ENCODE measurements at regions not wholly inside any gene's neighbourhood (a gene's known extent, or its start where the extent isn't known, plus 50 kb on each side); places are given as distances from the start of the nearest gene placed in this dataset.

DNA sequence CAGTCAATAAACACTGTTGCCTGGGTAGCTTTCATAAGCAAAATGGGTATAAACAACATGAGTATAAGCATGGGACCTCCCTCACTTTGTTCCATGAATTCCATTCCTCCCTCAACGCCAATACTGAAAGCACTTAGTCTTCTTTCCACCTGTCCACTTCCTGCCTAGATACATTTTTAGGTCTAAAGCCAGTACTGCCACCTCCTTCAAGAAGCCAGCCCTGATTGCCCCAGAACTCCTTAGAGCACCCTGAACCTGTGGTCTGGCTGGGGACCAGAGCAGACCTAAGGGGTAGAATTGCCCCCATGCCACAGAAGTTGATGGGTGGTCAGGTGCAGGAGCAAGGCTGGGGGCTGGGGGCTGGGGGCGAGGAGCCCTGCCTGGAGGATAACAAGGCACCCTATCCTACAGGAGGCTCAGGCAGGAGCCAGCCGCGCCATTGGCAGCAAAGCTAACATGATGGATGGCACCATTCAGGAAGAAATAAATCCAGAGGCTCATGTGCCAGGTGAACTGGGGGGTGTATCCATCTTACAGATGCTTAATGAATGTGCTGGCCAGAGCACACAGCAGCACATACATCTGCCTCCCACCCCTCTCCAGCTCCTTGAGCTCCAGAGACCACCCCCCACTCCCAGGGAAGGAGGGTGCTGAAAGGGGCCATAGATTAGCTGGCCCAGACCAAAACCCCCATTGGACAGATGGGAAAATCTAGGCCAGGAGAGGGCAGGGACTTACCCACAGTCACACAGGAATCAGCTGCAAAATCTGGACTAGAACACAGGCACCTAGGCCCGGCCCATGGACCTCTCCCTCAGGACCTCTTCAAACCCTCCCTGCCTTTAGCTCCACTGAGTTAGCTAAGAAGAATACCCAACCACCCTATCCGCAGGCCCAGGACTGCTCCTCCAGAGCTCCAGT lies 113.8 kb upstream of the LINGO1 start:
- intact Hi-C loops (cut with DNase I), result no loop called here
- H3K4me3 ChIP-seq (replicated peaks in 1 of 3), result no peak overlapping the region
- DNase-seq, result no peak
- TF ChIP-seq, protein P1, sequence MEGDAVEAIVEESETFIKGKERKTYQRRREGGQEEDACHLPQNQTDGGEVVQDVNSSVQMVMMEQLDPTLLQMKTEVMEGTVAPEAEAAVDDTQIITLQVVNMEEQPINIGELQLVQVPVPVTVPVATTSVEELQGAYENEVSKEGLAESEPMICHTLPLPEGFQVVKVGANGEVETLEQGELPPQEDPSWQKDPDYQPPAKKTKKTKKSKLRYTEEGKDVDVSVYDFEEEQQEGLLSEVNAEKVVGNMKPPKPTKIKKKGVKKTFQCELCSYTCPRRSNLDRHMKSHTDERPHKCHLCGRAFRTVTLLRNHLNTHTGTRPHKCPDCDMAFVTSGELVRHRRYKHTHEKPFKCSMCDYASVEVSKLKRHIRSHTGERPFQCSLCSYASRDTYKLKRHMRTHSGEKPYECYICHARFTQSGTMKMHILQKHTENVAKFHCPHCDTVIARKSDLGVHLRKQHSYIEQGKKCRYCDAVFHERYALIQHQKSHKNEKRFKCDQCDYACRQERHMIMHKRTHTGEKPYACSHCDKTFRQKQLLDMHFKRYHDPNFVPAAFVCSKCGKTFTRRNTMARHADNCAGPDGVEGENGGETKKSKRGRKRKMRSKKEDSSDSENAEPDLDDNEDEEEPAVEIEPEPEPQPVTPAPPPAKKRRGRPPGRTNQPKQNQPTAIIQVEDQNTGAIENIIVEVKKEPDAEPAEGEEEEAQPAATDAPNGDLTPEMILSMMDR (IDR thresholded peaks at IDR 0.05), result no peak
- no peak for TF ChIP-seq POLR2A (IDR thresholded peaks at IDR 0.05)
- no peaks in the 10 kb centered on the region for H3K36me3 ChIP-seq
- whole genome bisulfite sequencing, 2 donors, result 87 to 90% methylated on average over 6 of the region's 6 CpGs
- no peak overlapping the region for H3K27ac ChIP-seq
- H3K4me1 ChIP-seq, result no peaks in the 10 kb centered on the region
- H3K27me3 ChIP-seq, result no peaks in the 10 kb centered on the region
- no peaks in the 10 kb centered on the region for H3K9me3 ChIP-seq

DNA sequence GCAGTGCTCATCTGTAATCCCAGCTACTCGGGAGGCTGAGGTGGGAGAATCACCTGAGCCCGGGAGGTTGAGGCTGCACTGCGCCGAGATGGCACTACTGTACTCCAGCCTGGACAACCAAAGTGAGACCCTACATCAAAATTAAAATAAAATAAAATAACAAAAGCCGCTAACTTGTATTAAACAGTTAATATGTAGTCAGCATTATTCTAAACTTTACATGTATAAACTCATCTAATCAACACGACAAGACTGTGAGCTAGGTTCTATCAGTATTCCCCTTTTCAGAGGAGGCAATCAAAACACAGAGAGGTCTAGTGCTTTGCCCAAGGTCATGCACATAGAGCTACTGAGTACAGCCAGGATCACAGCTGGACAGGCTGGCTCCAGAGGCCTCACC lies 111.7 kb upstream of the LINGO1 start:
- Histone ChIP-seq H3K27ac (no peak overlapping the region), H3K36me3 (no peaks in the 10 kb centered on the region), H3K9me3 (no peaks in the 10 kb centered on the region), H3K4me1 (no peaks in the 10 kb centered on the region), H3K4me3 (replicated peaks in 1 of 3) (no peak overlapping the region), H3K27me3 (no peaks in the 10 kb centered on the region)
- TF ChIP-seq POLR2A (IDR thresholded peaks at IDR 0.05), result no peak
- TF ChIP-seq, protein P1 (IDR thresholded peaks at IDR 0.05), result no peak
- intact Hi-C loops (cut with DNase I), result no loop called here
- DNase-seq, result no peak
- WGBS, 2 donors, result 87 to 88% methylated on average over 6 of the region's 6 CpGs

DNA sequence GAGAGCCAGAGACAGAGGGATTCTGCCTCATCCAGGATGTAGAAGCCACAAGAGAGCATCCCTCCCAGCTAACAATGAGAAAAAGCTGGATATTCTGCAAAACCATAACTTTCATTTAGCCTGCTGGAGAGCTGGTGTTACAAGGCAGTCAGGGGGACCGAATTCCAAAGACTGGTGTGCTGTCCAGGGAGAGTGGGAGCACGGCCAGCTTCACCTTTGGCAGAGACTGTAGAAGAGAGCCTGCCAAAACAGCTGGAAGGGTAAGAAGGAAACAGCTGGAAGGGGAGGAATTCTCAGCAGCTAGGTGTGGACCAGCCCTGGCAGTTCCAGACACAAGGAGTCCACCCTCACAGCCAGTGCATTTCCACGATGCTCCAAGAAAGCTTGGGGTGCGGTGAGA lies 109.9 kb upstream of the LINGO1 start:
- Histone ChIP-seq H3K27me3 (no peaks in the 10 kb centered on the region), H3K4me1 (no peaks in the 10 kb centered on the region), H3K4me3 (replicated peaks in 1 of 3) (no peak overlapping the region), H3K27ac (no peak overlapping the region), H3K36me3 (no peaks in the 10 kb centered on the region), H3K9me3 (no peaks in the 10 kb centered on the region)
- 63 to 71% methylated on average over 4 of the region's 4 CpGs for WGBS, 2 donors
- intact Hi-C loops (cut with DNase I), result no loop called here
- TF ChIP-seq, protein P1 (IDR thresholded peaks at IDR 0.05), result no peak
- no peak for TF ChIP-seq POLR2A (IDR thresholded peaks at IDR 0.05)
- DNase-seq, result no peak

DNA sequence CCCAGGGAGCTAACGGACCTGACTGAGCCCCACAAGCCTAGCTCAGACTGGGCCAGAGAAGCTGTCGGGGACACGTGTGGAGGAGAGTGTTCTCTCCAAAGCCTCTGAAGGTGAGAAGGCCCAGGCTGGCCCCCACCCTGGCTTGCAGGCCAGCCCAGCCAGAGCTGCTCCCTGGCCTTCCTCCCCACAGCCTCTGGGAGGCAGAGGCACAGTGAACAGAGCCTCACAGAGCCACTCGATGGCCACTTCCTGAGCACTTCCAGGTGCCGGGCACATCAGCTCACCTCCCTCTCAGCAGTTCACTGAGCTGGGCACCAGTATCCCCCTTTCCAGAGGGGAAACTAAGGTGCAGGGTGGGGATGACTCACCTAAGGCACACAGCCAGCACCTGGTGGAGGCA lies 109.4 kb upstream of the LINGO1 start:
- Histone ChIP-seq H3K27ac (no peak overlapping the region), H3K36me3 (no peaks in the 10 kb centered on the region), H3K27me3 (no peaks in the 10 kb centered on the region), H3K4me3 (replicated peaks in 1 of 3) (no peak overlapping the region), H3K9me3 (no peaks in the 10 kb centered on the region), H3K4me1 (no peaks in the 10 kb centered on the region)
- 73 to 89% methylated on average over 2 to 5 of the region's 5 CpGs for WGBS, 2 donors
- no peak for DNase-seq
- intact Hi-C loops (cut with DNase I), result no loop called here
- no peak for TF ChIP-seq POLR2A (IDR thresholded peaks at IDR 0.05)
- TF ChIP-seq, protein P1 (IDR thresholded peaks at IDR 0.05), result no peak

DNA sequence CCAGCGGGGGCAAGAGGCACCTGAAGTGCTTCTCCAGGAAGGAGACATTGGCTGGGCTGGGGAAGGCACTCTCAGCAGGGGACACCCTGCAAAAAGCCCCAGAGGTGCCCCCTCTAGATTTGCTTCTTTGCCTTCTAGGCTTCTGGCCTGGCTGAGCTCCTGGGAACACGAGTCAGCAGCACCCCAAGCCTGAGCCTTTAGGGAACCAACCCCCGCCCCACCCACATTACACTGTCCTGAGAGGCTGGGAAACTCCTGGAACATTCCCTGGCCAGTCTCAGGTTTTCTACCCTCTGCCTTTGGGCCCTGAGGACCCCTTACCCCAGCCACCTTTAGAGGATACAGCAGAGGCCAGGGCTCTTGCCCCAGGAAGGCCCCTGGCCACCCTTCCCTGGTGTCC lies 108.4 kb upstream of the LINGO1 start:
- Histone ChIP-seq H3K27ac (no peak overlapping the region), H3K36me3 (no peaks in the 10 kb centered on the region), H3K9me3 (no peaks in the 10 kb centered on the region), H3K4me3 (replicated peaks in 1 of 3) (no peak overlapping the region), H3K27me3 (no peaks in the 10 kb centered on the region), H3K4me1 (no peaks in the 10 kb centered on the region)
- TF ChIP-seq POLR2A (IDR thresholded peaks at IDR 0.05), result no peak
- TF ChIP-seq, protein P1 (IDR thresholded peaks at IDR 0.05), result no peak
- intact Hi-C loops (cut with DNase I), result no loop called here
- WGBS, 2 donors, result 80 to 86% methylated on average over 3 of the region's 3 CpGs
- DNase-seq, result no peak

Data from thyroid gland (tissue), 4 donors.